Activated naive CD8-positive, alpha-beta T cell treated with anti-CD3 and anti-CD28 coated beads, Interleukin-2, amount 50 U/mL, for 24 hours (primary cell): ENCODE measurements at regions not wholly inside any gene's neighbourhood (a gene's known extent, or its start where the extent isn't known, plus 50 kb on each side); places are given as distances from the start of the nearest gene placed in this dataset.

ENCODE experiments used
- ATAC-seq: fragments of 150-1000 bp; cut with Tn5 transposase; one replicate; pipeline ENCODE4 v1.10.0; 2021
- DNase-seq: peaks from one replicate; pipeline ENCODE4 v3.0.0; 2021
- H3K27ac Mint-ChIP-seq: one replicate; pipeline ENCODE4 v1.8.0; 2021; ENCODE audit warnings: mild to moderate bottlenecking, mixed read lengths
- H3K27me3 Mint-ChIP-seq: one replicate; pipeline ENCODE4 v1.8.0; 2021; ENCODE audit warnings: mixed read lengths
- H3K36me3 Mint-ChIP-seq: one replicate; pipeline ENCODE4 v1.8.0; 2021; ENCODE audit warnings: low read depth, mixed read lengths
- H3K4me1 Mint-ChIP-seq: one replicate; pipeline ENCODE4 v1.8.0; 2021; ENCODE audit warnings: mixed read lengths
- H3K4me3 Mint-ChIP-seq: one replicate; pipeline ENCODE4 v1.8.0; 2021; ENCODE audit warnings: mild to moderate bottlenecking, moderate library complexity, mixed read lengths
- H3K9me3 Mint-ChIP-seq: one replicate; pipeline ENCODE4 v1.8.0; 2021; ENCODE audit warnings: mixed read lengths

DNA sequence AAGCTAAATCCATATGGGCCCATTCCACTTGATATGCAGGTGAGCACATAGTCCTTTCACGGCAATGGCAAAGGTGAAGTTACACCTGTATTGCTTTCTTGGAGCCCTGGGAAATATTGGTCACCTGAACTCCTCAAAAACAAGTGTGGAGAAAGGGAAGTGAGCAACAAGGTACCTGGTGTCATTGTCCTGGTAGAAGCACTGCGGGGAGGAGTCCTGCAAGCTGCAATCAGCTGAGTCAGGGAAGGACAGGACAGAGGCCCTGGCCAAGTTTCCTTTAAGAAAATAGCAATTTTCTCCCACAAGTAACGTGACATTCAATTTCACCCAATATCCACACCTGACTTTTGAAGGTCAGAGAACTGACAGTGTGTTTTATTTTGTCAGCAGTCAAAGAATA, 389.1 kb downstream of the IRS2 start:
- no peak overlapping the region for H3K27ac Mint-ChIP-seq
- H3K36me3 Mint-ChIP-seq = no peaks in the 10 kb centered on the region
- H3K27me3 Mint-ChIP-seq = peaks cover 9% of the 10 kb centered on the region
- H3K9me3 Mint-ChIP-seq = no peaks in the 10 kb centered on the region
- no peak for ATAC-seq
- H3K4me3 Mint-ChIP-seq = no peak overlapping the region
- H3K4me1 Mint-ChIP-seq = no peaks in the 10 kb centered on the region
- DNase-seq = no peak

DNA sequence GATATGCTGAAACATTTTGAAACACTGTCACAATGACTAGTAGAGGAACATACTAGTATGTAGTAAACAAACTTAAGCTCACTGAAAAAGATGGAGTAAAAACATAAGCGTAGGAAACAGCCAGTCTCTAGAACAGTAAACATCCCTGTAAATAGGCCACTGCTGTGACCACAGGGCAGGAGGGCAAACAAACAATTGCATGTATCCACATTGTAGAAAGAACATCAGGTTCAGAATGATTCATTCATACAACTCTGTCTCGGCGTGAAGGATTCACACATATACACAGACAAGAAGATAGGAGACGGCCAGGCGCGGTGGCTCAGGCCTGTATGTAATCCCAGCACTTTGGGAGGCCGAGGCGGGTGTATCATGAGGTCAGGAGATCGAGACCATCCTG, 390.1 kb downstream of the IRS2 start:
- no peaks in the 10 kb centered on the region for H3K36me3 Mint-ChIP-seq
- peaks cover 12% of the 10 kb centered on the region for H3K27me3 Mint-ChIP-seq
- DNase-seq = no peak
- no peaks in the 10 kb centered on the region for H3K4me1 Mint-ChIP-seq
- no peak overlapping the region for H3K27ac Mint-ChIP-seq
- H3K9me3 Mint-ChIP-seq = no peaks in the 10 kb centered on the region
- no peak overlapping the region for H3K4me3 Mint-ChIP-seq
- no peak for ATAC-seq

DNA sequence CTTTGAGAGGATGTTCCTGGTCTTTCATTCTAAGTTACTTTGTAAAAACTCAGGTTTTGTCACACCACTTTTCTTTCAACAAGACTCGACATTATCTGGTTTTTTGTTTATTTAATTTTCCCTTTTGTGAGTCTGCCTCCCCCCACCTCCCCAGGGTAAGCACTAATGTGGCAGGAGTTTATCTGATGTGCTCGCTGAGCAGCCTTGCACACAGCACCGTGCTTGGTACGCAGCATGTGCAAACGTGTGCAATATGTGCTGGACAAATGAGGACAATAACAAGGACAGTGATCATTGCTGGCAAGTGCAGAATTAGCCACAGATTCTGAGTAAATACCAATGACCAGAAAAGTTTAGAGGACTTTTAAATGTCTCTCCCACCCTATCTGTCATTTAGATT, 391.4 kb downstream of the IRS2 start:
- H3K27me3 Mint-ChIP-seq = peaks cover 9% of the 10 kb centered on the region
- H3K27ac Mint-ChIP-seq = no peak overlapping the region
- H3K4me1 Mint-ChIP-seq = no peaks in the 10 kb centered on the region
- no peak overlapping the region for H3K4me3 Mint-ChIP-seq
- H3K9me3 Mint-ChIP-seq = no peaks in the 10 kb centered on the region
- H3K36me3 Mint-ChIP-seq = no peaks in the 10 kb centered on the region
- DNase-seq (no peak), ATAC-seq (no peak)

DNA sequence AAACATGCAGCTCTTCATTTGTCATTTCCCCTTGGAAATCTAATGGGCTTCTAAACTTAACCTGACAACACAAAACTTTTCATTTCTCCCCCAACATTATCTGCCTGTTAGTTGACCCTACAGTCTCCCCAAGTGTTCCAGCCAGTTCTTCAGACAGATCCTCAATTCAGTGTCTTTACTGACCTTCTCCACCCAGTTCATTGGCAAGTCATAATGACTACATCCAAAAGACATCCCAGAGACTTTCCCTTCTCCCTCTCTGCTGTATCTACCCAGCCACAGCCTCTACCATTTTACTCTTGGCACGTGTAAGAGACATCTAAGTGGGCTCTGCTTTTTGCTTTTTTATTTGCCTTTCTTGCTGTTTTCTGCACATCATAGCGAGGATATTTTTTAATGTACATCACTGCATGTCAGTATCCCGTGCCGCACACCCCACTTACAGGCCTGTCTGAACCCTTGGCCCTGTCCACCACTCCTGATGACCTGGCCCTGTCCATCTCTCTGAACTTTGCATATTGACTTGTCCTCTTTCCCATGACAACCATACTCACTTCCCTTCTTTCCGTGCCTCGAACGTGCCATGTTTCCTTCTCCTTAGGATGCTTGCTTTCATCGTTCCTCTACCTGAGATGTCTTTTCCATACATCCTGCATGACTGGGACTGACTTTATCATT, 391.9 kb downstream of the IRS2 start:
- DNase-seq = no peak
- no peak for ATAC-seq
- Mint-ChIP-seq H3K27ac (no peak overlapping the region), H3K4me1 (no peaks in the 10 kb centered on the region), H3K36me3 (no peaks in the 10 kb centered on the region), H3K9me3 (no peaks in the 10 kb centered on the region), H3K4me3 (no peak overlapping the region), H3K27me3 (peaks cover 9% of the 10 kb centered on the region)

GRCh38 chr13:109393045-109393444, 393.3 kb downstream of the IRS2 start:
- DNase-seq = no peak
- H3K27me3 Mint-ChIP-seq = peaks cover 6% of the 10 kb centered on the region
- ATAC-seq = no peak
- no peaks in the 10 kb centered on the region for H3K36me3 Mint-ChIP-seq
- H3K4me1 Mint-ChIP-seq = no peaks in the 10 kb centered on the region
- no peak overlapping the region for H3K4me3 Mint-ChIP-seq
- H3K27ac Mint-ChIP-seq = no peak overlapping the region
- no peaks in the 10 kb centered on the region for H3K9me3 Mint-ChIP-seq

DNA sequence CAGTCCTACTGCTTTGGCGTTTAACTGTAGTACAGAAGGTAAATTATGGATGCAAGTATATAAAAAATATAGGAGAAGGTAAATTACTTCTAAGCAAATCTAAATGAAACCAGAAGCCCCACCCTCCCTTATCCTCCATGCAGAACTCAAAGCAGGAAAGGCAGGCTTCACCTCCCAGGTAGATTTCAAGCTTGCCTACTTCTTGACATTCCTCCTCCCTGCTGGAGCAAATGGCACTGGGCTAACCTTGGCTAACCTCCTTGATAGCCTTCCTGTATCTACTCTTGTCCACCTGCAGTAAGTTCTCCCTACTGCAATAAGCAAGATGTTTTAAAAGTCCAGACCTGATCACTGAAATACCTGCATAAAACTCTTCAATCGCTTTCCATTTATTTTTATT, 396.0 kb downstream of the IRS2 start:
- no peak for ATAC-seq
- Mint-ChIP-seq H3K36me3 (no peaks in the 10 kb centered on the region), H3K9me3 (no peaks in the 10 kb centered on the region), H3K27me3 (peaks cover 6% of the 10 kb centered on the region), H3K4me3 (no peak overlapping the region), H3K4me1 (no peaks in the 10 kb centered on the region), H3K27ac (no peak overlapping the region)
- DNase-seq = no peak

GRCh38 chr13:109389892-109390345, 396.5 kb downstream of the IRS2 start:
- no peak for DNase-seq
- no peaks in the 10 kb centered on the region for H3K4me1 Mint-ChIP-seq
- no peak for ATAC-seq
- H3K27ac Mint-ChIP-seq = no peak overlapping the region
- no peaks in the 10 kb centered on the region for H3K9me3 Mint-ChIP-seq
- H3K36me3 Mint-ChIP-seq = no peaks in the 10 kb centered on the region
- H3K27me3 Mint-ChIP-seq = peaks cover 6% of the 10 kb centered on the region
- H3K4me3 Mint-ChIP-seq = no peak overlapping the region

- no peak overlapping the region for H3K27ac Mint-ChIP-seq
- H3K4me3 Mint-ChIP-seq = no peak overlapping the region
- peaks cover 3% of the 10 kb centered on the region for H3K27me3 Mint-ChIP-seq
- no peaks in the 10 kb centered on the region for H3K9me3 Mint-ChIP-seq
- no peaks in the 10 kb centered on the region for H3K4me1 Mint-ChIP-seq
- ATAC-seq (no peak), DNase-seq (no peak)
- no peaks in the 10 kb centered on the region for H3K36me3 Mint-ChIP-seq
Observed at GRCh38 chr13:109389456-109389855, 396.9 kb downstream of the IRS2 start.

DNA sequence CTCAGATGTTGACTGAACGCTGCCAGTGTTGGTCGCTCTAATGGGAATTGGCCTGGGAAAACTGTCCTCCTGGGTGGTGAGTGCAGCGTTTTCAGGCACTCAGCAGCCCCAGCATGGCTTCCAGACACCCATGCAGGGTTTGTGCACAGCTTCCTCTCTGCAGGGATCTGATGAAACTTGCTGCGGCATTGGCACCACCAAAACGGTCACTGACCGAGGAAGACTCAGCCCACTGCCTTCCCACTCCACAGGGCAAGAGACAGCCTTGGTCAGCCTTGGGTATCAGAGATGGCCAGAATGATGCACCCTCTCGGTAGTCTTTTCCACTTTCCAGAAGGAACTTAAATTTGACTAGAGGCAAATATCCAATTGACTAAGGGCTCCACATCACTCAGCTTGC, 398.9 kb downstream of the IRS2 start:
- no peak overlapping the region for H3K27ac Mint-ChIP-seq
- DNase-seq (no peak), ATAC-seq (no peak)
- H3K36me3 Mint-ChIP-seq = no peaks in the 10 kb centered on the region
- H3K4me1 Mint-ChIP-seq = no peaks in the 10 kb centered on the region
- H3K9me3 Mint-ChIP-seq = no peaks in the 10 kb centered on the region
- H3K4me3 Mint-ChIP-seq = no peak overlapping the region
- H3K27me3 Mint-ChIP-seq = peaks cover 4% of the 10 kb centered on the region

GRCh38 chr13:109385242-109385560, 401.2 kb downstream of the IRS2 start:
- Mint-ChIP-seq H3K4me1 (no peaks in the 10 kb centered on the region), H3K4me3 (no peak overlapping the region), H3K9me3 (no peaks in the 10 kb centered on the region), H3K36me3 (no peaks in the 10 kb centered on the region), H3K27me3 (peaks cover 3% of the 10 kb centered on the region), H3K27ac (no peak overlapping the region)
- ATAC-seq = no peak
- DNase-seq = no peak

GRCh38 chr13:109384491-109385241, 401.7 kb downstream of the IRS2 start:
- Mint-ChIP-seq H3K36me3 (no peaks in the 10 kb centered on the region), H3K4me1 (no peaks in the 10 kb centered on the region), H3K27me3 (peaks cover 3% of the 10 kb centered on the region), H3K27ac (no peak overlapping the region), H3K4me3 (no peak overlapping the region), H3K9me3 (no peaks in the 10 kb centered on the region)
- DNase-seq (no peak), ATAC-seq (no peak)

DNA sequence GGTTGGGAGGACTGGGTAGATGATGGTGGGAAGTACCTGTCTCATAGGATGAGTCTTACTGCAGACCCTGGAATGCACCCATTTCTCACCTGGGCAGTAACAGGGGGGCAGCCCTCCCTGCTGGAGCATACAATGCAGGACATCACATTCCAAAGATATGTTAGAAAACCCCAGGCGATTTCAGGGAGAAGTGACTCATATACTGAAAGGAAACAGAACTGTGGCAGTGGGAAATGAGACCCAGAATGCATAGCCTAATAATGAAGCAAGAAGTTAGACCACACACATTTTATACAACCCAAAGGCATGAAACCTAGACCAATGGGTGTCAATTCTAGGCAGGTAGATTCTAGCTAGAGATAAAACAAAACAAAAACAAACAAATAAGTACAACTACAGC, 402.7 kb downstream of the IRS2 start:
- DNase-seq = no peak
- no peaks in the 10 kb centered on the region for H3K4me1 Mint-ChIP-seq
- no peak overlapping the region for H3K27ac Mint-ChIP-seq
- H3K9me3 Mint-ChIP-seq = no peaks in the 10 kb centered on the region
- H3K36me3 Mint-ChIP-seq = no peaks in the 10 kb centered on the region
- H3K4me3 Mint-ChIP-seq = no peak overlapping the region
- peaks cover 3% of the 10 kb centered on the region for H3K27me3 Mint-ChIP-seq
- no peak for ATAC-seq

DNA sequence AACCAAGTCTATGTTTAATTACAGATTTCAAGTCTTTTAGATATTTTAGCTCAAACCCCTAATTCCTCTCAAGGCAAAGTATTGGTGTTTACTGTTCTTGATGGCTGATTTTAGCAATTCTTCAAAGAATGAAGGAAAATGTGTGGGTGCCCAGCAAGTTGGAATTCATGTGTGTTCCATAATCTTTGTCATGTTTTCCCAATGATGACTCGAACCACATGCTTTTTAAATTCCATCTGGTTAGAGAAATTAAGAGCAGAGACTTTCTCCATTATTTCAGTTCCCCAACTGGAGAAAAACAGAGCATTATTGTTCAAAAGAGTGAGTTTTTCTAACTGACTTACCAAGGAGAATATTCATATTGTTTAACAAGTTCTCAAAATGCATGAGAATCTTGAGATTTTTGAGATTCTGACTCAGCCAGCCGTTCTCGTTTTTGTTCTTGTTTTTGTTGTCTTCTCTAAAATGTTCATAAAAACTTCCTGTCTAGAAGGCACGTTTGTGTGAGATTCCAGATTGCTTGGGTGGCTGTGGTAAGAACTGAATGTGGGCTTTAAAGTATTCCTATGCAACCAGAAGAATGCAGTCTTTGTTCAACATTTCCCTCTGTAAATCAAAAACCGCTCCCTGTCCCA, 404.7 kb downstream of the IRS2 start:
- no peak for ATAC-seq
- DNase-seq = no peak
- H3K27me3 Mint-ChIP-seq = peaks cover 5% of the 10 kb centered on the region
- no peak overlapping the region for H3K4me3 Mint-ChIP-seq
- H3K4me1 Mint-ChIP-seq = no peaks in the 10 kb centered on the region
- no peaks in the 10 kb centered on the region for H3K9me3 Mint-ChIP-seq
- no peak overlapping the region for H3K27ac Mint-ChIP-seq
- no peaks in the 10 kb centered on the region for H3K36me3 Mint-ChIP-seq

DNA sequence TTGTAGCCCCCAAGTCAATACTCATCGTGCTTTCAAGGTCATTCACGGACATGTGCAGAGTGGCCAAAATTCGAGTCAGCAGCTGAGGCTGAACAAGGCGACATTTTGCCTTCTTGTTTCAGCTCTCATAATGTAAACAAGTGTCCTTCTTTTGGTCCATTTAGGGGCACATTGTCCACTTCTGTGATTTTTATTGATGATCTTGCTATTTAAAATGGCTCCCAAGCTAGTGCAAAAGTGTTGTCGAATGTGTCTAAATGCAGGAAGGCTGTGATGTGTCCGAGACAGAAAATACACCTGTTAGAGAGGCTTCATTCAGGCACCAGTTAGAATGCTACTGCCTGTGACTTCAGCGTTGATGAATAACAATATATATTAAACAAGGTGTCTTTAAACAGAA, 405.9 kb downstream of the IRS2 start:
- Mint-ChIP-seq H3K36me3 (no peaks in the 10 kb centered on the region), H3K27ac (no peak overlapping the region), H3K4me3 (no peak overlapping the region), H3K9me3 (no peaks in the 10 kb centered on the region), H3K27me3 (peaks cover 5% of the 10 kb centered on the region), H3K4me1 (no peaks in the 10 kb centered on the region)
- no peak for DNase-seq
- ATAC-seq = no peak

DNA sequence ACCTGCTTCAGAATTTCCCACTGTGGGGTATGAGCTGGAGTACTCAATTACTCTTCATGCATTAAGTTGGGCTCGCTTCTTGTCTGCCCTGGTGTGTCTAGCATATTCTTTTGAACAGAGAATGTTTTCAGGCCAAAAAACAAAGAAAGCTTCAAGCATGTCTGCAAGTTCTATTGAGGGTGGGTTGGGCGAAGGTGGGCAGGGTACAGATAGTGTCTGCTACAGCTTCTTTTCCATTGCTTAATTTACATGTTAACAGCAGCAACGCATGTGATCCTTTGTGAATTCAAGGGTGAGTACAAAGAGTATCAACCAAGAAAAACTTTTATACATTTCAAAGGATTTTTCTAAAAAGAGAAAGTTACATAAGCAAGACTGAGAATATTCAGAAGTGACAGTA, 406.5 kb downstream of the IRS2 start:
- H3K9me3 Mint-ChIP-seq = no peaks in the 10 kb centered on the region
- no peak for DNase-seq

More for the DNA sequence above, 406.5 kb downstream of the IRS2 start:
- peaks cover 5% of the 10 kb centered on the region for H3K27me3 Mint-ChIP-seq
- no peaks in the 10 kb centered on the region for H3K36me3 Mint-ChIP-seq
- ATAC-seq = no peak
- H3K4me1 Mint-ChIP-seq = no peaks in the 10 kb centered on the region
- no peak overlapping the region for H3K27ac Mint-ChIP-seq
- H3K4me3 Mint-ChIP-seq = no peak overlapping the region
